MG63 (cell line): ENCODE measurements at regions not wholly inside any gene's neighbourhood (a gene's known extent, or its start where the extent isn't known, plus 50 kb on each side); places are given as distances from the start of the nearest gene placed in this dataset.

Experiments
- DNase-seq: peaks from one replicate; pipeline ENCODE4 v3.0.0-alpha.2; 2020
- H3K27me3 ChIP-seq: fragments of 250-450 bp; sonication (Bioruptor Pico); 2 replicates; pipeline ENCODE4 v1.5.1; 2020; ENCODE audit warnings: mild to moderate bottlenecking, moderate library complexity
- H3K36me3 ChIP-seq: fragments of 250-450 bp; sonication (Bioruptor Pico); 2 replicates; pipeline ENCODE4 v1.5.1; 2020; ENCODE audit warnings: mild to moderate bottlenecking, moderate library complexity
- H3K4me3 ChIP-seq: fragments of 250-450 bp; sonication (Bioruptor Pico); 2 replicates; pipeline ENCODE4 v1.5.1; 2020; ENCODE audit warnings: mild to moderate bottlenecking, moderate library complexity
- H3K9me3 ChIP-seq: fragments of 250-450 bp; sonication (Bioruptor Pico); 2 replicates; pipeline ENCODE4 v1.5.1; 2020; ENCODE audit warnings: mild to moderate bottlenecking, moderate library complexity

DNA sequence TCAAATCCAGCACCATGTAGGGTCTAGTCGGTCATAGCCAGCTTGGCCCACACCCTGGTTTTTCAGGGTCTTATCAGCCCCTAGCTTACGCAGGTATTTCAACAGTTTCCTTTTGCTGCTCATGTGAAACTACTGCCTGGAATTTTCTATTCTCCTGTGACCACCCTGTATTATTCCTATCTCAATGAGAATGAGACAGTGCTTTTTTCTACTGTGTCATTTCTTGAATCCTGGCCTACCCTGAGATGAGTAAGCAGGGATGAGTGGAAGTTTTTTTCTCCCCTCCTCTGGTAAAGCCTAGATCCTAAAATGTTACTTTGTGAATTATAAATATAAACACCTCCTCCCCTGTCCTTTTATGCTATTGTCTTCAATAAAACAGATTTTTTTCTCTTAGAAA is 62.7 kb upstream of the ARID2 start:
- no peaks in the 10 kb centered on the region for H3K27me3 ChIP-seq
- DNase-seq: no peak
- H3K9me3 ChIP-seq: no peaks in the 10 kb centered on the region
- H3K36me3 ChIP-seq: no peaks in the 10 kb centered on the region
- H3K4me3 ChIP-seq: no peak overlapping the region

DNA sequence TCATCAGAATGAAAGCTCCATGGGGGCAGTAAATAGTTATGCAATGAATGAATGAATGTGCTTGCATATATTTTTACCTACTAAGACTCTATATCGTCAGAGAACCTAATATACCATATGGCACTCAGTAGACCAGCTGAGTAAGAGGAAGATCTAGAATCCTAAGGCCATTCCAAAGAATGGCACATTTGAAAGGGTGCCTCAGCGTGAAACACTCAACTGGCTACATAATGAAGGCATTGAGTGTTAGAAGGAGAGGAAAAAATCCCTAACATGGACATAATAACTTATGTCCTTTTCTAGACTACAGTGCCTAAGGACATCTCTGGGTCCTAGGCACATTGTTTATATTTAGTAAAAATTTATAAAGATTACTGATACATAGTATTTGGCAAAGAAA is 61.7 kb upstream of the ARID2 start:
- H3K36me3 ChIP-seq: no peaks in the 10 kb centered on the region
- H3K27me3 ChIP-seq: no peaks in the 10 kb centered on the region
- H3K4me3 ChIP-seq: no peak overlapping the region
- DNase-seq: no peak
- H3K9me3 ChIP-seq: no peaks in the 10 kb centered on the region

GRCh38 chr12:45668641-45669040 is 60.9 kb upstream of the ARID2 start:
- Histone ChIP-seq H3K4me3 (no peak overlapping the region), H3K9me3 (no peaks in the 10 kb centered on the region), H3K36me3 (no peaks in the 10 kb centered on the region), H3K27me3 (no peaks in the 10 kb centered on the region)
- DNase-seq: no peak

DNA sequence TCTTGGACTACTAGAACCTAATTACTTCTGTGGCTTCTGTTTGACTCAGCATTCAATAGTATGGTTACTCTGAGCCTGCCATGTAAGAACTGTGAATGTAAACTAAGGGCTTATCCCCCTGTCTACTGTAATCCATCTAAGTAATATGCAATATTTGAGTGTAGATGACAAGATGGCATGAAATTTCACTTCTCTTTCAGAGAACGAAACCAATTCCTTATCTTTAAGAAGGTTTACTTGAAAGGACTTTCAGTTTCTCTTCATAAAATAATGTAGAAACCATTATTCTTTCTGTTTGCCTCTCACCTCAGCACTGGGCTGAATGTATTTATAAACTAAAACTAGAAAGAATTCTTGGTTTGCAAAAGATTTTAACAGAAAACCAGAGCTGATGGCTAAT is 60.4 kb upstream of the ARID2 start:
- Histone ChIP-seq H3K9me3 (no peaks in the 10 kb centered on the region), H3K4me3 (no peak overlapping the region), H3K36me3 (no peaks in the 10 kb centered on the region), H3K27me3 (no peaks in the 10 kb centered on the region)
- DNase-seq: no peak

- no peak for DNase-seq
- Histone ChIP-seq H3K27me3 (no peaks in the 10 kb centered on the region), H3K4me3 (no peak overlapping the region), H3K36me3 (no peaks in the 10 kb centered on the region), H3K9me3 (no peaks in the 10 kb centered on the region)
Observed at GRCh38 chr12:45669792-45670191, 59.7 kb upstream of the ARID2 start.

DNA sequence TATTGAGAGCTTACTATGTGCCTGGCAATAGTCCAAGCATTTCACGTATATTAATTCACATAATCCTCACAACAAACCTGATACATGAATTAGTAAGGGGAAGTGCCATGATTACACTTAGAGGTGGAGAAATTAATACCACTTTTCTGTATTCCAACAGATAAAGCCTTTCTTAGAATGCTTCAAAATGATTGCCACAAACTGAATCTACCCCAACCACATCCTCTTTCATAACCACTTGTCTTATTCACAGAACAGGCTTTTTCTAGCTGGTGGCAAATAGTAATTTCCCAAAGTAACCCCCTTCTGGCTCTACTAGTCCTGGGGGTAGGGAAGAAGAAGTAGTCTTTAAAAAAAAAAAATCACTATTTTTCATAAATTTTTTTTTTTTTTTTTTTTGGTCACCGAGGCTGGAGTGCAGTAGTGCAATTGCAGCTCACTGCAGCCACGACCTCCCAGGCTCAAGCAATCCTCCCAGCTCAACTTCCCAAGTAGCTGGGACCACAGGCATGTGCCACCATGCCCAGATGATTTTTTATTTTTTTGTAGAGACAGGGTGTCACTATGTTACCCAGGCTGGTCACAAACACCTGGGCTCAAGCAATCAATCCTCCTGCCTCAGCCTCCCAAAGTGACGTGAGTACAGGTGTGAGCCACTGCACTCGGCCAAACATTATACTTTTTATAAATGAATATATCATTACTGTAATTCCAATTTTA is 59.0 kb upstream of the ARID2 start:
- Histone ChIP-seq H3K9me3 (no peaks in the 10 kb centered on the region), H3K27me3 (no peaks in the 10 kb centered on the region), H3K36me3 (no peaks in the 10 kb centered on the region), H3K4me3 (no peak overlapping the region)
- DNase-seq: no peak

GRCh38 chr12:45671254-45671653 is 58.3 kb upstream of the ARID2 start:
- DNase-seq: peak; percentile 52
- H3K36me3 ChIP-seq: no peaks in the 10 kb centered on the region
- no peaks in the 10 kb centered on the region for H3K27me3 ChIP-seq
- H3K9me3 ChIP-seq: no peaks in the 10 kb centered on the region
- H3K4me3 ChIP-seq: no peak overlapping the region

GRCh38 chr12:45674181-45674977 is 55.1 kb upstream of the ARID2 start:
- H3K9me3 ChIP-seq: no peaks in the 10 kb centered on the region
- DNase-seq: peak; percentile 89
- no peaks in the 10 kb centered on the region for H3K27me3 ChIP-seq
- no peak overlapping the region for H3K4me3 ChIP-seq
- no peaks in the 10 kb centered on the region for H3K36me3 ChIP-seq

DNA sequence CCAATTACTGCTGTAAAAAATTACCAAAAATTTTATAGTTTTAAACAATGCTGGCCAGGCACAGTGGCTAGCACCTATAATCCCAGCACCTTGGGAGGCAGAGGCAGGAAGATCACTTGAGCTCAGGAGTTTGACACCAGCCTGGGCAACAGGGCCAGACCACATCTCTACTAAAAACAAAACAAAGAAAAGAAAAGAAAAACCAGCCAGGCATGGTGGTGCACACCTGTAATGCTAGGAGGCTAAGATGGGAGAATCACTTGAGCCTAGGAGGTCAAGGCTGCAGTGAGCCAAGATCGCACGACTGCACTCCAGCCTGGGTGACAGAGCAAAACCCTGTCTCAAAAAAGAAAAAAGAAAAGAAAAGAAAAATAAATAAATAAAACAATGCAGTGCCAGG is 54.0 kb upstream of the ARID2 start:
- DNase-seq: no peak
- H3K27me3 ChIP-seq: no peaks in the 10 kb centered on the region
- no peak overlapping the region for H3K4me3 ChIP-seq
- no peaks in the 10 kb centered on the region for H3K9me3 ChIP-seq
- H3K36me3 ChIP-seq: no peaks in the 10 kb centered on the region
